ENCODE measurements at regions not wholly inside any gene's neighbourhood (a gene's known extent, or its start where the extent isn't known, plus 50 kb on each side); places are given as distances from the start of the nearest gene placed in this dataset.

GRCh38 chr20:6287471-6287870, 164.6 kb upstream of the FERMT1 start:
- no peak for TF ChIP-seq CTCF (optimal IDR thresholded peaks at IDR 0.05 in 1 of 3, IDR thresholded peaks at IDR 0.05 in 1 of 3, conservative IDR thresholded peaks at IDR 0.05 in 1 of 3; ENCODE audit: extremely low read depth in 1 of 3, insufficient read depth in 2 of 3, low read length in 3 of 3)
- TF ChIP-seq EZH2 (IDR thresholded peaks at IDR 0.05; ENCODE audit: low read length): no peak

Data from keratinocyte (primary cell).